Activated CD8-positive, alpha-beta memory T cell treated with anti-CD3 and anti-CD28 coated beads, Interleukin-2, amount 10 ng/mL, durations not matched to agents 7 days and 5 days (primary cell): ENCODE measurements at regions not wholly inside any gene's neighbourhood (a gene's known extent, or its start where the extent isn't known, plus 50 kb on each side); places are given as distances from the start of the nearest gene placed in this dataset.
"Not testable (repeated sequence)": the region's sequence is repeated elsewhere in the genome, so short reads cannot be mapped to it uniquely, and the experiment has no call there.

Experiments used
- ATAC-seq: fragments of 150-1000 bp; cut with Tn5 transposase; one replicate; pipeline ENCODE4 v1.10.0; 2021; ENCODE audit warnings: moderate library complexity
- CTCF ChIA-PET: fragments of 350-600 bp; sonication (Branson Sonifier 250); formaldehyde crosslinking; loops from one replicate; lab custom pipeline; 2021; ENCODE audit warnings: antibody characterized with exemption; lab: Charles Lee
- DNase-seq: peaks from one replicate; pipeline ENCODE4 v3.0.0-alpha.2; 2020
- H3K27ac Mint-ChIP-seq: one replicate; pipeline ENCODE4 v1.8.0; 2021; ENCODE audit warnings: mild to moderate bottlenecking, mixed read lengths
- H3K27me3 Mint-ChIP-seq: one replicate; pipeline ENCODE4 v1.8.0; 2021; ENCODE audit warnings: mixed read lengths
- H3K36me3 Mint-ChIP-seq: one replicate; pipeline ENCODE4 v1.8.0; 2021; ENCODE audit warnings: mild to moderate bottlenecking, mixed read lengths
- H3K4me1 Mint-ChIP-seq: one replicate; pipeline ENCODE4 v1.8.0; 2021; ENCODE audit warnings: mixed read lengths
- H3K4me3 Mint-ChIP-seq: one replicate; pipeline ENCODE4 v1.8.0; 2021; ENCODE audit warnings: mild to moderate bottlenecking, moderate library complexity, mixed read lengths
- H3K9me3 Mint-ChIP-seq: one replicate; pipeline ENCODE4 v1.8.0; 2022; ENCODE audit warnings: low read depth, mixed read lengths

GRCh38 chr3:147471741-147472140, 62.6 kb downstream of the ZIC1 start:
- CTCF ChIA-PET = no interaction called here
- Mint-ChIP-seq H3K27ac (no peak overlapping the region), H3K4me3 (no peak overlapping the region), H3K36me3 (no peaks in the 10 kb centered on the region), H3K27me3 (no peaks in the 10 kb centered on the region), H3K9me3 (peaks cover 2% of the 10 kb centered on the region), H3K4me1 (no peaks in the 10 kb centered on the region)
- DNase-seq (no peak), ATAC-seq (no peak)

DNA sequence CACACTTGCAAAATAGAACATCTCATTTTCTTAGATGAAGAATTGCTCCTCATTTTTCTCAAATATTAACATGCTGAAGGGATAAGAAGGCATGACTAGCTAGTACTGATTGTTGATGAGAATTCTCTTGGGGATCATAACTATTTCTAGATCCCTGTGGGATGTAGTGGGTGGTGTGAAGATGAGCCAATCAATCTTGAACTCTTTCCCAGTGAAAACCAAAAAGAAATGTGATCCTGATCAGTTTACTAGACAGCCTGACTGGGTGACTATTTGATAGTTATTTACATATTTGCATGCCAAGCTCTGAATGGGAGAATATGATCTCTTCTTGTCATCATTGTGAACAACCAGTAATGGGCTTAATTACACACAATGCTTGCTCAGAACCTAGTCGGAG, 63.7 kb downstream of the ZIC1 start:
- no peaks in the 10 kb centered on the region for H3K27me3 Mint-ChIP-seq
- ATAC-seq = no peak
- H3K9me3 Mint-ChIP-seq = peaks cover 2% of the 10 kb centered on the region
- no peak overlapping the region for H3K4me3 Mint-ChIP-seq
- no peaks in the 10 kb centered on the region for H3K36me3 Mint-ChIP-seq
- no peak overlapping the region for H3K27ac Mint-ChIP-seq
- no peaks in the 10 kb centered on the region for H3K4me1 Mint-ChIP-seq
- DNase-seq = no peak
- CTCF ChIA-PET = no interaction called here

GRCh38 chr3:147483145-147483544, 74.0 kb downstream of the ZIC1 start:
- Mint-ChIP-seq H3K27me3 (no peaks in the 10 kb centered on the region), H3K9me3 (peaks cover 7% of the 10 kb centered on the region), H3K36me3 (no peaks in the 10 kb centered on the region), H3K4me3 (no peak overlapping the region), H3K4me1 (no peaks in the 10 kb centered on the region), H3K27ac (no peak overlapping the region)
- DNase-seq (no peak), ATAC-seq (no peak)
- CTCF ChIA-PET = no interaction called here

DNA sequence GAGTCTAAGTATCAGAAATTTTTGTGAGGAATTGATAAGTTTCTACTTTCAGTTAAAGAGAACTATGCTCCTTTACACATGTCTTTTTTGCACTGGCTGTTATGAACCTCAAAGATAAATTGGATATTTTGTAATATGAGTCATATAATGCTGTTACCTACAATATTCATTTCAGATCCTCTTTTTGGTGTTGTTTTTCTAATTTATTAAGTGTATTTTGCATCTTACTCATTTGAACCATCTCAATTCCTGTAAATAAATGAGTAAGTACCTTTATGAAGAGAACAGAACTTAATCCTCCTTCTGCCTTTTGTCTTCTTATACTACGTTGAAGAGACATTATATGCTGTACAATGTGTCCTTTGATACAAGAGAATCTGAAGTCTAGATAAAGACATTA, 74.4 kb downstream of the ZIC1 start:
- no peaks in the 10 kb centered on the region for H3K27me3 Mint-ChIP-seq
- ATAC-seq = no peak
- no peaks in the 10 kb centered on the region for H3K36me3 Mint-ChIP-seq
- no peaks in the 10 kb centered on the region for H3K4me1 Mint-ChIP-seq
- H3K9me3 Mint-ChIP-seq = peaks cover 7% of the 10 kb centered on the region
- CTCF ChIA-PET = no interaction called here
- no peak overlapping the region for H3K27ac Mint-ChIP-seq
- H3K4me3 Mint-ChIP-seq = no peak overlapping the region
- DNase-seq = no peak

- DNase-seq (no peak), ATAC-seq (no peak)
- H3K27me3 Mint-ChIP-seq = no peaks in the 10 kb centered on the region
- H3K4me3 Mint-ChIP-seq = no peak overlapping the region
- peaks cover 2% of the 10 kb centered on the region for H3K9me3 Mint-ChIP-seq
- CTCF ChIA-PET = no interaction called here
- H3K36me3 Mint-ChIP-seq = no peaks in the 10 kb centered on the region
- H3K27ac Mint-ChIP-seq = no peak overlapping the region
- no peaks in the 10 kb centered on the region for H3K4me1 Mint-ChIP-seq
These were observed 83.9 kb downstream of the ZIC1 start for GRCh38 chr3:147493065-147493464.

DNA sequence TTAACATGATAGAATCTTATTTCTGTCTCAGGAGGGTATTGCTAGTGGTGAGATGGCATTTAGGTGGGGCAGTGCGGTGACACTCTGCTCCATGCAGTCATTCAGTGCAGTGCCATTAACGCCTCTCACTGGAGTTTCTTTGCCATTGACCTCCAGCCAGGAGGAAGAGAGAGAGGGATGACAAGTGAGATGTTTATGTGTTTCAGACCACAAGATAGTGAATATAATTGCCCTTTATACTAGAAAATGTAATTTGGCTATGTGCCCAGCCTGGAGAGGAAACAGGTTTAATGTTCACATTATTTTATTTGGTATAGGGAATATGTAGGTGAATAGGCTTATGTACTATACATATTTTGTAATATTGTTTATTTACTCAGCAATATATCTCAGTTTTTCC, 84.5 kb downstream of the ZIC1 start:
- no peaks in the 10 kb centered on the region for H3K4me1 Mint-ChIP-seq
- ATAC-seq (no peak), DNase-seq (no peak)
- CTCF ChIA-PET = no interaction called here
- H3K27me3 Mint-ChIP-seq = no peaks in the 10 kb centered on the region
- H3K9me3 Mint-ChIP-seq = peaks cover 2% of the 10 kb centered on the region
- H3K36me3 Mint-ChIP-seq = no peaks in the 10 kb centered on the region
- H3K4me3 Mint-ChIP-seq = no peak overlapping the region
- no peak overlapping the region for H3K27ac Mint-ChIP-seq

GRCh38 chr3:147497286-147497685, 88.1 kb downstream of the ZIC1 start:
- Mint-ChIP-seq H3K4me1 (no peaks in the 10 kb centered on the region), H3K9me3 (peaks cover 2% of the 10 kb centered on the region), H3K27me3 (no peaks in the 10 kb centered on the region), H3K4me3 (no peak overlapping the region), H3K27ac (no peak overlapping the region), H3K36me3 (no peaks in the 10 kb centered on the region)
- DNase-seq (no peak), ATAC-seq (no peak)
- CTCF ChIA-PET = no interaction called here

GRCh38 chr3:147507638-147508286, 98.6 kb downstream of the ZIC1 start:
- Mint-ChIP-seq H3K9me3 (peaks cover 4% of the 10 kb centered on the region), H3K36me3 (no peaks in the 10 kb centered on the region), H3K27me3 (no peaks in the 10 kb centered on the region), H3K27ac (no peak overlapping the region), H3K4me3 (no peak overlapping the region), H3K4me1 (no peaks in the 10 kb centered on the region)
- CTCF ChIA-PET = no interaction called here
- no peak for DNase-seq
- ATAC-seq = no peak

DNA sequence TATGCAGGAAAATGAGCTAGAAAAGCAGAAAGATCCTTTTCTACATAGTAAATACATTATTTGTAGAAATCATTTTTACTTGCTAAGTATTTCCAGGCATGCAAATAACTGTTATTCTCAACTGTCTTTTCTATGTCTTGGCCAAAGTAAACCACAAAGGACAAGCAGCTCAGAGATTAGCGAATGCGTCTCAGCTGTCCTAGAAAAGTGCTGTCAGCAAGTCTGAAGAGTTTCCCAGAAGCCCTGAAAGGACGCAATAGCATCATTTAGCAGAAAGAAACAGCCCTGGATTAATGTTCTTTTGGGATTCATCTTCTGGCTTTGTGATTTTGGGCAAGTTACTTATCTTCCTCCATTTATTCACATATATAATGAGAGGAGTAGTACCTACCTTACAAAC, 100.3 kb downstream of the ZIC1 start:
- Mint-ChIP-seq H3K27ac (no peak overlapping the region), H3K27me3 (no peaks in the 10 kb centered on the region), H3K9me3 (peaks cover 4% of the 10 kb centered on the region), H3K4me3 (no peak overlapping the region), H3K4me1 (no peaks in the 10 kb centered on the region), H3K36me3 (no peaks in the 10 kb centered on the region)
- DNase-seq = no peak
- no peak for ATAC-seq
- CTCF ChIA-PET = no interaction called here

GRCh38 chr3:147513785-147514184, 104.6 kb downstream of the ZIC1 start:
- no peak overlapping the region for H3K4me3 Mint-ChIP-seq

GRCh38 chr3:147514366-147515160, 105.4 kb downstream of the ZIC1 start:
- Mint-ChIP-seq H3K36me3 (no peaks in the 10 kb centered on the region), H3K4me3 (no peak overlapping the region), H3K27me3 (no peaks in the 10 kb centered on the region), H3K4me1 (no peaks in the 10 kb centered on the region), H3K9me3 (peaks cover 5% of the 10 kb centered on the region), H3K27ac (no peak overlapping the region)
- no peak for ATAC-seq
- DNase-seq = no peak
- CTCF ChIA-PET = no interaction called here

More at GRCh38 chr3:147513785-147514184, 104.6 kb downstream of the ZIC1 start:
- H3K4me1 Mint-ChIP-seq = no peaks in the 10 kb centered on the region
- DNase-seq (no peak), ATAC-seq (no peak)
- CTCF ChIA-PET = no interaction called here
- no peak overlapping the region for H3K27ac Mint-ChIP-seq
- peaks cover 5% of the 10 kb centered on the region for H3K9me3 Mint-ChIP-seq
- no peaks in the 10 kb centered on the region for H3K27me3 Mint-ChIP-seq
- H3K36me3 Mint-ChIP-seq = no peaks in the 10 kb centered on the region

DNA sequence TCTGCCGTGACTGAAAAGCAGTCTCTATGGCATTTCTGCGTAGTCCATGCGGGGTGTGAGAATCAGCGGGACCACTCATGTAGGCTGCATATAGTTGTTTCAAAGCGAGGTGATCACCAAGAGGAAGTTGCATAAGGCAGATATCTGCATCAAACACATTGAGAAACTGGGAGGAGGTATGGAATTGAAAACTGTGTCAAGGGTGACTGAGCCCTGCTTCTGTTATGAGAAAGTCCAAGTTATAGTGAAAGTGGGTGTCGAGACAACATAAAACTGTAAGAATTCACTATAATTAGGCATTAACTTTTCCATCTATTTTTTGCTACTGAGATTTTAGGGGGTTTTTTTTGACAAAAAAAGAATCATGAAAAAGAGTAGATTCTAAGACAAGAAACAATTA, 109.3 kb downstream of the ZIC1 start:
- ATAC-seq (no peak), DNase-seq (no peak)
- Mint-ChIP-seq H3K4me1 (no peaks in the 10 kb centered on the region), H3K27ac (no peak overlapping the region), H3K36me3 (no peaks in the 10 kb centered on the region), H3K4me3 (no peak overlapping the region), H3K27me3 (no peaks in the 10 kb centered on the region), H3K9me3 (peaks cover 8% of the 10 kb centered on the region)
- CTCF ChIA-PET = no interaction called here

GRCh38 chr3:147521646-147522045, 112.5 kb downstream of the ZIC1 start:
- Mint-ChIP-seq H3K9me3 (peaks cover 12% of the 10 kb centered on the region), H3K4me1 (no peaks in the 10 kb centered on the region), H3K27me3 (no peaks in the 10 kb centered on the region), H3K27ac (no peak overlapping the region), H3K36me3 (no peaks in the 10 kb centered on the region), H3K4me3 (no peak overlapping the region)
- CTCF ChIA-PET = no interaction called here
- DNase-seq (no peak), ATAC-seq (no peak)

DNA sequence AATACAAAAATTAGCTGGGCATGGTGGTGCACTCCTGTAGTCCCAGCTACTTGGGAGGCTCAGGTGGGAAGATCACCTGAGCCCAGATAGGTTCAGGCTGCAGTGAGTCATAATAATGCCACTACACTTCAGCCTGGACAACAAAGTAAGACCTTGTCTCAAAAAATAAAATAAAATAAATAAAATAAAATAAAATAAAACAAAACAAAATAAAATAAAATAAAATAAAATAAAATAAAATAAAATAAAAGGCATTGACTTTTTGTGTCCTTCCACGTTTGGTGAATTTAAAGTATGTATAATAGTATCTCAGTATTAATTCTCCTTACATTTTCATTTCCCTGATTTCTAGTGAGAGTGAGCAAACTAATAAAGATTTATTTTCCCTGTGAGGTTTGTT, 113.6 kb downstream of the ZIC1 start:
- H3K27ac Mint-ChIP-seq, H3K36me3 Mint-ChIP-seq, ATAC-seq, CTCF ChIA-PET, H3K4me3 Mint-ChIP-seq, H3K27me3 Mint-ChIP-seq, H3K4me1 Mint-ChIP-seq, DNase-seq: not testable (repeated sequence)
- peaks cover 12% of the 10 kb centered on the region for H3K9me3 Mint-ChIP-seq
